Left ventricle myocardium inferior (tissue), 1 donor: ENCODE measurements at regions not wholly inside any gene's neighbourhood (a gene's known extent, or its start where the extent isn't known, plus 50 kb on each side); places are given as distances from the start of the nearest gene placed in this dataset.
"Not testable (repeated sequence)": the region's sequence is repeated elsewhere in the genome, so short reads cannot be mapped to it uniquely, and the experiment has no call there.

Experiments used
- DNase-seq: peaks from one replicate; pipeline ENCODE4 v3.0.0-alpha.2; 2020
- H3K27ac ChIP-seq: fragments of 200-600 bp; replicated peaks from 2 replicates; pipeline ENCODE4 v1.8.0; 2021
- H3K27me3 ChIP-seq: fragments of 200-600 bp; 2 replicates; pipeline ENCODE4 v1.8.0; 2021; ENCODE audit warnings: low read depth
- H3K36me3 ChIP-seq: fragments of 200-600 bp; 2 replicates; pipeline ENCODE4 v1.8.0; 2021
- H3K4me1 ChIP-seq: fragments of 200-600 bp; 2 replicates; pipeline ENCODE4 v1.8.0; 2021
- H3K4me3 ChIP-seq: fragments of 200-600 bp; 2 replicates; pipeline ENCODE4 v1.8.0; 2021; ENCODE audit warnings: mild to moderate bottlenecking, moderate library complexity
- H3K9me3 ChIP-seq: fragments of 200-600 bp; replicated peaks from 2 replicates; pipeline ENCODE4 v1.8.0; 2021
- intact Hi-C: fragments of 100-400 bp; cut with micrococcal nuclease; formaldehyde crosslinking; loops from one replicate; pipeline ENCODE4 v1.11.0; 2022
- TF ChIP-seq, protein P1 (sequence below): fragments of 200-600 bp; IDR thresholded peaks from 2 replicates; pipeline ENCODE4 v1.8.0; 2021; ENCODE audit warnings: antibody characterized with exemption, mild to moderate bottlenecking, borderline replicate concordance
- donor health status: DM: no; HTN: yes; CAD: no; lungs with severe emphysema.

GRCh38 chr2:103179798-103180197 lies 418.0 kb downstream of the TMEM182 start:
- intact Hi-C loops: no loop called here
- TF ChIP-seq, protein P1, sequence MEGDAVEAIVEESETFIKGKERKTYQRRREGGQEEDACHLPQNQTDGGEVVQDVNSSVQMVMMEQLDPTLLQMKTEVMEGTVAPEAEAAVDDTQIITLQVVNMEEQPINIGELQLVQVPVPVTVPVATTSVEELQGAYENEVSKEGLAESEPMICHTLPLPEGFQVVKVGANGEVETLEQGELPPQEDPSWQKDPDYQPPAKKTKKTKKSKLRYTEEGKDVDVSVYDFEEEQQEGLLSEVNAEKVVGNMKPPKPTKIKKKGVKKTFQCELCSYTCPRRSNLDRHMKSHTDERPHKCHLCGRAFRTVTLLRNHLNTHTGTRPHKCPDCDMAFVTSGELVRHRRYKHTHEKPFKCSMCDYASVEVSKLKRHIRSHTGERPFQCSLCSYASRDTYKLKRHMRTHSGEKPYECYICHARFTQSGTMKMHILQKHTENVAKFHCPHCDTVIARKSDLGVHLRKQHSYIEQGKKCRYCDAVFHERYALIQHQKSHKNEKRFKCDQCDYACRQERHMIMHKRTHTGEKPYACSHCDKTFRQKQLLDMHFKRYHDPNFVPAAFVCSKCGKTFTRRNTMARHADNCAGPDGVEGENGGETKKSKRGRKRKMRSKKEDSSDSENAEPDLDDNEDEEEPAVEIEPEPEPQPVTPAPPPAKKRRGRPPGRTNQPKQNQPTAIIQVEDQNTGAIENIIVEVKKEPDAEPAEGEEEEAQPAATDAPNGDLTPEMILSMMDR: no peak

GRCh38 chr2:103183061-103183460 lies 421.2 kb downstream of the TMEM182 start:
- no peaks in the 10 kb centered on the region for H3K27me3 ChIP-seq
- DNase-seq: no peak
- intact Hi-C loops: no loop called here
- no peak overlapping the region for H3K4me3 ChIP-seq
- H3K27ac ChIP-seq: no peak overlapping the region
- H3K9me3 ChIP-seq: peaks cover 13% of the 10 kb centered on the region
- H3K36me3 ChIP-seq: no peaks in the 10 kb centered on the region
- no peaks in the 10 kb centered on the region for H3K4me1 ChIP-seq
- TF ChIP-seq, protein P1: no peak

More at GRCh38 chr2:103179798-103180197, 418.0 kb downstream of the TMEM182 start:
- Histone ChIP-seq H3K9me3 (peaks cover 9% of the 10 kb centered on the region), H3K27me3 (no peaks in the 10 kb centered on the region), H3K27ac (no peak overlapping the region), H3K36me3 (no peaks in the 10 kb centered on the region), H3K4me3 (no peak overlapping the region), H3K4me1 (no peaks in the 10 kb centered on the region)
- DNase-seq: no peak

DNA sequence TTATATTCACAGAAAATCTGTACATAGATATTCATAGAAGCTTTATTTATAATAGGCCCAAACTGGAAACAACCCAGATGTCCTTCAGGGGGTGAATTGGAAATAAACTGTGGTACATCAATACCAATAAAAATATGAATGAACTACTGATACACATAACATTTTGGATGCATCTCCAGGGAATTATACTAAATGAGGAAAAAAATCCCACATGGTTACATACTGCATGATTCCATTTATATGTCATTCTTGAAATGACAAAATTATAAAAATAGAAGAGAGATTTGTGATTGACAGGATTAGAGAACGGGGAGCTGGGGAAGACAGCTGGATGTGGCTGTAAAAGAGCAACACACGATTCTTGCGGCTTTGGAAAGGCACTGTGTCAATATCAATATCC lies 435.0 kb downstream of the TMEM182 start:
- intact Hi-C loops: no loop called here
- Histone ChIP-seq H3K36me3 (no peaks in the 10 kb centered on the region), H3K9me3 (peaks cover 37% of the 10 kb centered on the region), H3K4me1 (no peaks in the 10 kb centered on the region), H3K4me3 (no peak overlapping the region), H3K27ac (no peak overlapping the region), H3K27me3 (no peaks in the 10 kb centered on the region)
- TF ChIP-seq, protein P1: no peak
- DNase-seq: no peak

GRCh38 chr2:103200774-103201173 lies 438.9 kb downstream of the TMEM182 start:
- intact Hi-C loops, H3K4me3 ChIP-seq, H3K4me1 ChIP-seq, H3K27ac ChIP-seq, DNase-seq, H3K27me3 ChIP-seq, H3K36me3 ChIP-seq: not testable (repeated sequence)
- H3K9me3 ChIP-seq: peaks cover 33% of the 10 kb centered on the region

DNA sequence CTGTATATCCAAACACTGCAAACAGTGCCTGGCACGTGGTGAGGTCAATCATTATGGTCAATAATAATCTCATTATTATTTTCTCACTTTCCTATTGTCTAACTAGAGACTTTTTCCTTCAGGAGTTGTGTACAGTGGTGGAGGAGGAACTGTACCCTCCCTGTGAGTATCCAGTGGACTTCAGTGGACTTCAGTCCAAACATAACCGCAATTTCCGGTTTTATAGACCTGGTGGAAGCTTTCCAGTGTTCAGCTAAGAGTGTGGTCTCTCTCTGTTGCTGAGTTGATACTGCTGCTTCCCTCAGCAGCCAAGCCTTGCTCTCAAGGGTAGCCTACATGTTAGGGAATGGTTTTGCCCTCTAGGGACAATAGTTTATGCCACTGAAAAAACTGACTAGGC lies 447.1 kb downstream of the TMEM182 start:
- Histone ChIP-seq H3K4me1 (no peaks in the 10 kb centered on the region), H3K27ac (no peak overlapping the region), H3K9me3 (peaks cover 6% of the 10 kb centered on the region), H3K27me3 (no peaks in the 10 kb centered on the region), H3K4me3 (no peak overlapping the region), H3K36me3 (no peaks in the 10 kb centered on the region)
- intact Hi-C loops: no loop called here
- TF ChIP-seq, protein P1: no peak
- DNase-seq: no peak

DNA sequence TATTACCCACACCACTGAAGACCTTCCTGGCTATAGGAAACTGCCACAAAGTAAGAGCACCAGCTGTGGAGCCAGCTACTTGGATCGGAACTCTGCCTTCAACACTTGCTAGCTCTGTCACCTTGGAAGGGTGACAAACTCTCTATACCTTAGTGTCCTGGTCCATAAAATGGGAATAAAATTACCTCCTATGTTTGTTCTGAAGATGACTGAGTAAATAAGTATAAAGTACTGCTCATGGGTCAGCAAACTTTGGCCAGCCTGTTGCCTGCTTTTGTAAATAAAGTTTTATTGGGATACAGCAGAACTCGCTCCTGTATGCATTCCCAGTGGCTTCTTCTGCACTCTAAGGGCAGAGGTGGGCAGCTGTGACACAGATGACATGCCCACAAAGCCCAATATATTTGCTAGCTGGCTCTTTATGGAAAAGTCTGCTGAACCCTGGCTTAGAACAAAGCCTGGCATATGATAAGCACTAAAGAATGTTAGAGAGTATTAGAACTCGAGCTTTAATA lies 451.3 kb downstream of the TMEM182 start:
- no peak for DNase-seq
- intact Hi-C loops: no loop called here
- peaks cover 28% of the 10 kb centered on the region for H3K9me3 ChIP-seq
- H3K4me3 ChIP-seq: no peak overlapping the region
- TF ChIP-seq, protein P1: no peak
- no peaks in the 10 kb centered on the region for H3K4me1 ChIP-seq
- no peak overlapping the region for H3K27ac ChIP-seq
- no peaks in the 10 kb centered on the region for H3K36me3 ChIP-seq
- H3K27me3 ChIP-seq: no peaks in the 10 kb centered on the region
